ENCODE measurements at regions not wholly inside any gene's neighbourhood (a gene's known extent, or its start where the extent isn't known, plus 50 kb on each side); places are given as distances from the start of the nearest gene placed in this dataset.

GRCh38 chr21:14754682-14755081, 208.6 kb upstream of the SAMSN1 start:
- no peak for DNase-seq
- TF ChIP-seq POLR2AphosphoS5 (IDR thresholded peaks at IDR 0.05): no peak
- TF ChIP-seq EP300 (IDR thresholded peaks at IDR 0.05; ENCODE audit: low read depth): no peak
- no peak for TF ChIP-seq CTCF (IDR thresholded peaks at IDR 0.05)
- no peak for TF ChIP-seq POLR2A (IDR thresholded peaks at IDR 0.05)
- Histone ChIP-seq H3K4me3 (no peak overlapping the region), H3K4me1 (peaks cover 0 to 30% (median 19%) of the 10 kb centered on the region in 4 donors), H3K27ac (no peak overlapping the region), H3K36me3 (no peaks in the 10 kb centered on the region), H3K9me3 (no peaks in the 10 kb centered on the region), H3K27me3 (no peaks in the 10 kb centered on the region)
- in situ Hi-C loops (cut with MboI; ENCODE audit: low pct_ligation_motif_present in 1 of 4, low pct_unique_long_range_greater_than_20kb in 1 of 4, low sequenced_read_pairs in 3 of 4): loop anchor here in 1 of 4 donors (25.0 kb wide), 1 partner anchor 317 kb away; no protein-coding TSS in a partner anchor
- WGBS, 2 donors (ENCODE audit: low coverage in 1 of 2): 91 to 98% methylated on average over 2 of the region's 2 CpGs
- intact Hi-C loops (cut with DNase I; ENCODE audit: low total_unique reads): no loop called here

- TF ChIP-seq EP300 (IDR thresholded peaks at IDR 0.05; ENCODE audit: low read depth) (no peak), POLR2A (IDR thresholded peaks at IDR 0.05) (no peak), POLR2AphosphoS5 (IDR thresholded peaks at IDR 0.05) (no peak), CTCF (IDR thresholded peaks at IDR 0.05) (no peak)
- H3K4me3 ChIP-seq: no peak overlapping the region
- in situ Hi-C loops (cut with MboI; ENCODE audit: low pct_ligation_motif_present in 1 of 4, low pct_unique_long_range_greater_than_20kb in 1 of 4, low sequenced_read_pairs in 3 of 4) (loop anchor here in 1 of 4 donors (25.0 kb wide), 1 partner anchor 317 kb away; no protein-coding TSS in a partner anchor), intact Hi-C loops (cut with DNase I; ENCODE audit: low total_unique reads) (no loop called here)
- no peaks in the 10 kb centered on the region for H3K27me3 ChIP-seq
- H3K36me3 ChIP-seq: no peaks in the 10 kb centered on the region
- WGBS, 2 donors (ENCODE audit: low coverage in 1 of 2): 91 to 100% methylated on average over 1 of the region's 1 CpG
- no peak for DNase-seq
- peak overlapping the region in 1 of 4 donors; percentile 47 for H3K27ac ChIP-seq
- H3K9me3 ChIP-seq: no peaks in the 10 kb centered on the region
- peaks cover 0 to 30% (median 19%) of the 10 kb centered on the region in 4 donors for H3K4me1 ChIP-seq
These were observed 208.1 kb upstream of the SAMSN1 start for GRCh38 chr21:14754259-14754604.

- no peaks in the 10 kb centered on the region for H3K9me3 ChIP-seq
- H3K36me3 ChIP-seq: no peaks in the 10 kb centered on the region
- TF ChIP-seq CTCF (IDR thresholded peaks at IDR 0.05): no peak
- TF ChIP-seq POLR2A (IDR thresholded peaks at IDR 0.05): no peak
- TF ChIP-seq POLR2AphosphoS5 (IDR thresholded peaks at IDR 0.05): no peak
- no peak for TF ChIP-seq EP300 (IDR thresholded peaks at IDR 0.05; ENCODE audit: low read depth)
- no peaks in the 10 kb centered on the region for H3K27me3 ChIP-seq
- WGBS, 2 donors (ENCODE audit: low coverage in 1 of 2): 89% methylated on average over 2 of the region's 2 CpGs; no CpG with 5 or more reads in 1 of the 2 donors
- no peak overlapping the region for H3K4me3 ChIP-seq
- peak; percentile 49 for DNase-seq
- H3K4me1 ChIP-seq: peaks cover 0 to 30% (median 19%) of the 10 kb centered on the region in 4 donors
- peak overlapping the region in 3 of 4 donors; percentile 47 to 55 (median 53) for H3K27ac ChIP-seq
- in situ Hi-C loops (cut with MboI; ENCODE audit: low pct_ligation_motif_present in 1 of 4, low pct_unique_long_range_greater_than_20kb in 1 of 4, low sequenced_read_pairs in 3 of 4): loop anchor here in 1 of 4 donors (25.0 kb wide), 1 partner anchor 316 kb away; no protein-coding TSS in a partner anchor
- intact Hi-C loops (cut with DNase I; ENCODE audit: low total_unique reads): no loop called here
These were observed 207.5 kb upstream of the SAMSN1 start for GRCh38 chr21:14753466-14754258.

GRCh38 chr21:14753069-14753465, 207.0 kb upstream of the SAMSN1 start:
- in situ Hi-C loops (cut with MboI; ENCODE audit: low pct_ligation_motif_present in 1 of 4, low pct_unique_long_range_greater_than_20kb in 1 of 4, low sequenced_read_pairs in 3 of 4) (loop anchor here in 1 of 4 donors (25.0 kb wide), 1 partner anchor 316 kb away; no protein-coding TSS in a partner anchor), intact Hi-C loops (cut with DNase I; ENCODE audit: low total_unique reads) (no loop called here)
- H3K27ac ChIP-seq: peak overlapping the region; percentile 16 to 60 (median 51)

More at GRCh38 chr21:14753069-14753465, 207.0 kb upstream of the SAMSN1 start:
- no peak for DNase-seq
- Histone ChIP-seq H3K4me1 (peaks cover 0 to 30% (median 19%) of the 10 kb centered on the region in 4 donors), H3K36me3 (no peaks in the 10 kb centered on the region), H3K4me3 (no peak overlapping the region), H3K9me3 (no peaks in the 10 kb centered on the region), H3K27me3 (no peaks in the 10 kb centered on the region)
- no peak for TF ChIP-seq EP300 (IDR thresholded peaks at IDR 0.05; ENCODE audit: low read depth)
- no peak for TF ChIP-seq POLR2AphosphoS5 (IDR thresholded peaks at IDR 0.05)
- TF ChIP-seq POLR2A (IDR thresholded peaks at IDR 0.05): no peak
- TF ChIP-seq CTCF (IDR thresholded peaks at IDR 0.05): no peak
